H9 (cell line): ENCODE measurements at regions not wholly inside any gene's neighbourhood (a gene's known extent, or its start where the extent isn't known, plus 50 kb on each side); places are given as distances from the start of the nearest gene placed in this dataset.

Experiments used
- DNase-seq: peaks from one replicate; pipeline ENCODE4 v3.0.0-alpha.2; 2017
- H2AFZ ChIP-seq: one replicate; pipeline ENCODE4 v1.6.1; 2013; ENCODE audit warnings: mild to moderate bottlenecking, low read length, control low read depth, moderate library complexity
- H2AK5ac ChIP-seq: 2 replicates; pipeline ENCODE4 v1.6.1; 2013; ENCODE audit warnings: low read length, control low read depth, mixed read lengths; ENCODE audit not compliant: insufficient read length
- H2BK120ac ChIP-seq: one replicate; pipeline ENCODE4 v1.6.1; 2013; ENCODE audit warnings: low read depth, mild to moderate bottlenecking, low read length, control low read depth, inconsistent platforms; ENCODE audit not compliant: poor library complexity, severe bottlenecking
- H2BK12ac ChIP-seq: 2 replicates; pipeline ENCODE4 v1.6.1; 2013; ENCODE audit warnings: low read length, control low read depth, mixed read lengths, low read depth; ENCODE audit not compliant: insufficient read length
- H2BK15ac ChIP-seq: 2 replicates; pipeline ENCODE4 v1.6.1; 2013; ENCODE audit warnings: low read depth, low read length, control low read depth
- H2BK20ac ChIP-seq: one replicate; pipeline ENCODE4 v1.6.1; 2013; ENCODE audit warnings: low read depth, mild to moderate bottlenecking, low read length, control low read depth, inconsistent platforms; ENCODE audit not compliant: poor library complexity, severe bottlenecking
- H2BK5ac ChIP-seq: 2 replicates; pipeline ENCODE4 v1.6.1; 2013; ENCODE audit warnings: low read length, control low read depth, mixed read lengths; ENCODE audit not compliant: insufficient read length
- H3K14ac ChIP-seq: 2 replicates; pipeline ENCODE4 v1.6.1; 2013; ENCODE audit warnings: low read length, control low read depth; ENCODE audit not compliant: insufficient read depth
- H3K18ac ChIP-seq: 2 replicates; pipeline ENCODE4 v1.6.1; 2013; ENCODE audit warnings: low read depth, mild to moderate bottlenecking, mixed read lengths, low read length, control low read depth; ENCODE audit not compliant: insufficient read length
- H3K23ac ChIP-seq: 2 replicates; pipeline ENCODE4 v1.6.1; 2013; ENCODE audit warnings: low read length, control low read depth, mixed read lengths, low read depth; ENCODE audit not compliant: insufficient read length
- H3K23me2 ChIP-seq: 2 replicates; pipeline ENCODE4 v1.6.1; 2013; ENCODE audit warnings: low read depth, mild to moderate bottlenecking, mixed read lengths, low read length, control low read depth; ENCODE audit not compliant: insufficient read length, poor library complexity, severe bottlenecking
- H3K27ac ChIP-seq: 2 replicates; pipeline ENCODE4 v1.5.1; 2013; ENCODE audit warnings: low read length, control low read depth, mixed read lengths, low read depth; ENCODE audit not compliant: insufficient read length
- H3K27me3 ChIP-seq: 2 replicates; pipeline ENCODE4 v1.6.1; 2013; ENCODE audit warnings: low read length, control low read depth, inconsistent platforms; ENCODE audit not compliant: insufficient read depth
- H3K4ac ChIP-seq: 2 replicates; pipeline ENCODE4 v1.6.1; 2013; ENCODE audit warnings: low read depth, mild to moderate bottlenecking, control low read depth, inconsistent platforms, low read length, moderate library complexity
- H3K4me1 ChIP-seq: 2 replicates; pipeline ENCODE4 v1.6.1; 2013; ENCODE audit warnings: low read length, control low read depth, inconsistent platforms; ENCODE audit not compliant: insufficient read depth
- H3K4me2 ChIP-seq: 2 replicates; pipeline ENCODE4 v1.6.1; 2013; ENCODE audit warnings: low read length, control low read depth, mixed read lengths; ENCODE audit not compliant: insufficient read length, insufficient read depth
- H3K56ac ChIP-seq: 2 replicates; pipeline ENCODE4 v1.6.1; 2013; ENCODE audit warnings: low read depth, mild to moderate bottlenecking, mixed read lengths, low read length, control low read depth; ENCODE audit not compliant: insufficient read length
- H3K79me1 ChIP-seq: 2 replicates; pipeline ENCODE4 v1.6.1; 2013; ENCODE audit warnings: low read depth, mild to moderate bottlenecking, moderate library complexity, low read length, control low read depth, inconsistent platforms; ENCODE audit not compliant: insufficient read depth, poor library complexity, severe bottlenecking
- H3K79me2 ChIP-seq: 2 replicates; pipeline ENCODE4 v1.6.1; 2013; ENCODE audit warnings: low read length, control low read depth, inconsistent platforms; ENCODE audit not compliant: insufficient read depth
- H3K9ac ChIP-seq: 2 replicates; pipeline ENCODE4 v1.6.1; 2013; ENCODE audit warnings: low read length, control low read depth, mixed read lengths; ENCODE audit not compliant: insufficient read length; ENCODE audit errors: extremely low read depth
- H3K9me3 ChIP-seq: one replicate; pipeline ENCODE4 v1.6.1; 2013; ENCODE audit warnings: low read depth, low read length, inconsistent platforms; ENCODE audit not compliant: control insufficient read depth
- H3T11ph ChIP-seq: one replicate; pipeline ENCODE4 v1.6.1; 2013; ENCODE audit warnings: mild to moderate bottlenecking, low read length, control low read depth, inconsistent platforms
- H4K20me1 ChIP-seq: one replicate; pipeline ENCODE4 v1.6.1; 2013; ENCODE audit not compliant: control insufficient read depth, insufficient read length, insufficient read depth
- H4K5ac ChIP-seq: 2 replicates; pipeline ENCODE4 v1.6.1; 2013; ENCODE audit warnings: low read depth, mild to moderate bottlenecking, mixed read lengths, low read length, control low read depth; ENCODE audit not compliant: insufficient read length
- H4K8ac ChIP-seq: replicated peaks from 2 replicates; pipeline ENCODE4 v1.6.1; 2013; ENCODE audit warnings: low read length, control low read depth, mixed read lengths, low read depth; ENCODE audit not compliant: insufficient read length
- H4K91ac ChIP-seq: 2 replicates; pipeline ENCODE4 v1.6.1; 2013; ENCODE audit warnings: low read depth, mild to moderate bottlenecking, moderate library complexity, mixed read lengths, low read length, control low read depth; ENCODE audit not compliant: insufficient read length
- H3K27ac Mint-ChIP-seq, 3 experiments: 2 replicates in 2 of 3; 3 replicates in 1 of 3; pipeline ENCODE4 v1.8.0; 2020 to 2021; ENCODE audit warnings: mixed read lengths in 3 of 3, mild to moderate bottlenecking in 1 of 3, moderate library complexity in 1 of 3
- H3K27me3 Mint-ChIP-seq: 2 replicates; pipeline ENCODE4 v1.8.0; 2021; ENCODE audit warnings: low read depth, mild to moderate bottlenecking, moderate library complexity, mixed read lengths
- H3K36me3 Mint-ChIP-seq, 3 experiments: 2 replicates in 2 of 3; 3 replicates in 1 of 3; pipeline ENCODE4 v1.8.0; 2020 to 2021; ENCODE audit warnings: low read depth in 3 of 3, mixed read lengths in 3 of 3; ENCODE audit not compliant: insufficient read depth in 1 of 3
- H3K4me1 Mint-ChIP-seq, 2 experiments: 2 replicates each; pipeline ENCODE4 v1.8.0; 2020; ENCODE audit warnings: mixed read lengths in 2 of 2
- H3K4me3 Mint-ChIP-seq, 2 experiments: 2 replicates in 1 of 2; 3 replicates in 1 of 2; pipeline ENCODE4 v1.8.0; 2020 to 2021; ENCODE audit warnings: mild to moderate bottlenecking in 2 of 2, mixed read lengths in 2 of 2, moderate library complexity in 1 of 2
- H3K9me3 Mint-ChIP-seq, 2 experiments: 2 replicates in 1 of 2; 3 replicates in 1 of 2; pipeline ENCODE4 v1.8.0; 2020; ENCODE audit warnings: mild to moderate bottlenecking in 2 of 2, mixed read lengths in 2 of 2, moderate library complexity in 1 of 2
- WGBS: extraction: QIAGEN DNeasy Blood & Tissue Kit; methylation state at CpG from one replicate; pipeline ENCODE4 v1.1.7; 2013; ENCODE audit warnings: missing lambda C conversion rate, low lambda C conversion rate, mixed read lengths; ENCODE audit not compliant: insufficient read length; ENCODE audit errors: extremely low coverage; 5-methylcytosine and 5-hydroxymethylcytosine counted together
- TF ChIP-seq, protein P1 (sequence below): fragments of 200-600 bp; sonication (generic); conservative IDR thresholded peaks from 3 replicates; pipeline ENCODE4 v1.8.0; 2021; ENCODE audit warnings: antibody characterized with exemption, mild to moderate bottlenecking

DNA sequence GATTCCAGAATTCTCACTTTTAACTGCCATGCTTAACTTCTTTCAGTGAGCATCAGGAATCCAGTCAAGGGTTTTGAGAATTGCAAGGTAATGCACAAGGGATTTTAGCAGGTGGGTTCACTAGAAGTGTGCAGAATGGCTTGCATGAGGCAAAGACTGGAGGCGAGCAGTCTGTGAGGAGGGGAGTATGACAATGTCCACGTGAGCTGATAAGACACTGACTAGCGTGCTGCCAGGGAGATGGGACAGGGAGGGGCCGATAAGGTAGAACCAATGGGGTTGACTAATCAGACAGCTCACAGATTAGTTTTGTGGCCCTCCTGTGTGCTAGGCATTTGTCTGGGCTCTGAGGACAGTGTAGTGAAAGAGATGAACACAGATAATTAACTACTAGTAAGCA, 102.0 kb upstream of the DAZL start:
- no peaks in the 10 kb centered on the region for H3K23me2 ChIP-seq
- H3K4me2 ChIP-seq: no peak overlapping the region
- no peaks in the 10 kb centered on the region for H3K9me3 ChIP-seq
- no peak overlapping the region for H2BK15ac ChIP-seq
- no peak overlapping the region for H3K27ac ChIP-seq
- H3K4ac ChIP-seq: no peak overlapping the region
- no peaks in the 10 kb centered on the region for H3K79me1 ChIP-seq
- no peak overlapping the region for H3K18ac ChIP-seq
- H4K8ac ChIP-seq: no peak overlapping the region
- no peak overlapping the region for H3K14ac ChIP-seq
- no peaks in the 10 kb centered on the region for H4K20me1 ChIP-seq
- no peak overlapping the region for H2BK20ac ChIP-seq
- no peaks in the 10 kb centered on the region for H3K27me3 ChIP-seq
- H3T11ph ChIP-seq: no peak overlapping the region
- no peak overlapping the region for H2BK5ac ChIP-seq
- TF ChIP-seq, protein P1, sequence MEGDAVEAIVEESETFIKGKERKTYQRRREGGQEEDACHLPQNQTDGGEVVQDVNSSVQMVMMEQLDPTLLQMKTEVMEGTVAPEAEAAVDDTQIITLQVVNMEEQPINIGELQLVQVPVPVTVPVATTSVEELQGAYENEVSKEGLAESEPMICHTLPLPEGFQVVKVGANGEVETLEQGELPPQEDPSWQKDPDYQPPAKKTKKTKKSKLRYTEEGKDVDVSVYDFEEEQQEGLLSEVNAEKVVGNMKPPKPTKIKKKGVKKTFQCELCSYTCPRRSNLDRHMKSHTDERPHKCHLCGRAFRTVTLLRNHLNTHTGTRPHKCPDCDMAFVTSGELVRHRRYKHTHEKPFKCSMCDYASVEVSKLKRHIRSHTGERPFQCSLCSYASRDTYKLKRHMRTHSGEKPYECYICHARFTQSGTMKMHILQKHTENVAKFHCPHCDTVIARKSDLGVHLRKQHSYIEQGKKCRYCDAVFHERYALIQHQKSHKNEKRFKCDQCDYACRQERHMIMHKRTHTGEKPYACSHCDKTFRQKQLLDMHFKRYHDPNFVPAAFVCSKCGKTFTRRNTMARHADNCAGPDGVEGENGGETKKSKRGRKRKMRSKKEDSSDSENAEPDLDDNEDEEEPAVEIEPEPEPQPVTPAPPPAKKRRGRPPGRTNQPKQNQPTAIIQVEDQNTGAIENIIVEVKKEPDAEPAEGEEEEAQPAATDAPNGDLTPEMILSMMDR: no peak
- no peak overlapping the region for H2AFZ ChIP-seq
- Mint-ChIP-seq H3K27me3 (no peaks in the 10 kb centered on the region), H3K4me3 (no peak overlapping the region), H3K4me1 (peaks cover under 1 to 6% of the 10 kb centered on the region in 2 experiments; a peak in 3 of 4 replicates), H3K9me3 (peaks cover 14 to 18% of the 10 kb centered on the region in 2 experiments; a peak in 4 of 5 replicates), H3K36me3 (peaks cover 2 to 18% (median 9%) of the 10 kb centered on the region in 3 experiments; a peak in 5 of 7 replicates), H3K27ac (no peak overlapping the region)
- no peak overlapping the region for H4K91ac ChIP-seq
- no peak overlapping the region for H3K23ac ChIP-seq
- no peaks in the 10 kb centered on the region for H3K4me1 ChIP-seq
- H2AK5ac ChIP-seq: no peak overlapping the region
- no peak overlapping the region for H4K5ac ChIP-seq
- H3K56ac ChIP-seq: no peak overlapping the region
- H3K79me2 ChIP-seq: no peaks in the 10 kb centered on the region
- no CpG with 5 or more reads among the region's 4 CpGs for WGBS
- H2BK120ac ChIP-seq: no peak overlapping the region
- no peak overlapping the region for H2BK12ac ChIP-seq
- no peak for DNase-seq
- H3K9ac ChIP-seq: no peak overlapping the region
